ENCODE measurements at regions not wholly inside any gene's neighbourhood (a gene's known extent, or its start where the extent isn't known, plus 50 kb on each side); places are given as distances from the start of the nearest gene placed in this dataset.

DNA sequence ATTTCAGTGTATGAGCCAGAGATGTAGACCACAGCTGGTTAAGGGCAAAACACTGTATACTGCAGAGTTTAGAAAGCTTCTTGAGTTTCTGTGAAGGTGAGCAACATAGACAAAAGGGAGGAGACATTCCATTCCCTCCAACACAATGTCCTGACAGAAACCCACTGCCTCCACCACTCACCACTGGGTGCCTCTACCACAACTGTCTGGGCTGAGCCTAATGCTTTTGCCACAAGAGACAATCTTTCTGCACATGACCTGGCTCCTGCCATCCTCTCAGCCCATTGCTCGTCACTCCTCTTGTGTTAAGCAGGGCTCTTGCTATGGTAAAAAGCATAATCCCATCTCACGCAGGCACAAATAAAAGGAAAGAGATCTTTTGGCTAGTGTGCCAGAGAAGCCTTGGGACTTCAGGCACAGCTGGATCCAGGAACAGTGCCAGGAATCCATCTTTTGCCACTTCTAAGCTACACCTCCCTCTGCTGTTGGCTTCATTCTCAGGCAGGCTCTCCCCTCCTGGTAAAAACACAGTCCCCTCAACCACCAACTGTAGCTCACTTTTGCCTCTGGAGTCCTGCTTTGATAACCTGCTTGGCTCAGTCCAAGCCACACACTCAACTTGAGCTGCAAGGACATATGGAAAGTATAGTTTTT, 140.6 kb upstream of the PRR20G start:
- H3K27me3 ChIP-seq (ENCODE audit: insufficient read depth), result no peaks in the 10 kb centered on the region; the same call in 1 of the 2 replicates
- H3K4me1 ChIP-seq (ENCODE audit: control insufficient read depth in 1 of 2, insufficient read depth in 2 of 2, low read depth in 1 of 2, low read length in 1 of 2), result peaks cover 0 to 6% of the 10 kb centered on the region in 2 experiments; a peak in 2 of 4 replicates
- H3K79me2 ChIP-seq (ENCODE audit: insufficient read depth), result no peaks in the 10 kb centered on the region
- POLR2A ChIA-PET, result no interaction called here
- H3K36me3 ChIP-seq (replicated peaks in 1 of 2; ENCODE audit: control insufficient read depth in 1 of 2, insufficient read depth in 2 of 2, low read length in 1 of 2), result no peaks in the 10 kb centered on the region
- DNase-seq, result no peak
- H3K27ac ChIP-seq (ENCODE audit: low read depth in 2 of 2, low read length in 1 of 2), result no peak overlapping the region
- no peaks in the 10 kb centered on the region for H3K9me2 ChIP-seq
- no peaks in the 10 kb centered on the region for H4K20me1 ChIP-seq (ENCODE audit: insufficient read depth)
- H2AFZ ChIP-seq (ENCODE audit: low read depth), result no peak overlapping the region
- no peak overlapping the region for H3K4me2 ChIP-seq
- no peak overlapping the region for H3K9ac ChIP-seq
- no peak overlapping the region for H3K4me3 ChIP-seq (ENCODE audit: low read depth in 2 of 2, low read length in 1 of 2)
- 69% methylated on average over 2 of the region's 2 CpGs for WGBS (ENCODE audit: low lambda C conversion rate)
- H3K9me3 ChIP-seq, result no peaks in the 10 kb centered on the region
- no peaks in the 10 kb centered on the region for H3F3A ChIP-seq (replicated peaks; ENCODE audit: insufficient read depth)
- no peak for TF ChIP-seq RCOR1 (IDR thresholded peaks at IDR 0.05; ENCODE audit: low read length)
- TF ChIP-seq, protein P1, sequence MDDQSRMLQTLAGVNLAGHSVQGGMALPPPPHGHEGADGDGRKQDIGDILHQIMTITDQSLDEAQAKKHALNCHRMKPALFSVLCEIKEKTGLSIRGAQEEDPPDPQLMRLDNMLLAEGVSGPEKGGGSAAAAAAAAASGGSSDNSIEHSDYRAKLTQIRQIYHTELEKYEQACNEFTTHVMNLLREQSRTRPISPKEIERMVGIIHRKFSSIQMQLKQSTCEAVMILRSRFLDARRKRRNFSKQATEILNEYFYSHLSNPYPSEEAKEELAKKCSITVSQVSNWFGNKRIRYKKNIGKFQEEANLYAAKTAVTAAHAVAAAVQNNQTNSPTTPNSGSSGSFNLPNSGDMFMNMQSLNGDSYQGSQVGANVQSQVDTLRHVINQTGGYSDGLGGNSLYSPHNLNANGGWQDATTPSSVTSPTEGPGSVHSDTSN (IDR thresholded peaks at IDR 0.05), result no peak
- no peak for TF ChIP-seq JUND (IDR thresholded peaks at IDR 0.05)
- no peak for TF ChIP-seq MEF2A (IDR thresholded peaks at IDR 0.05; ENCODE audit: borderline replicate concordance, low read depth)
- no peak for TF ChIP-seq TEAD4 (IDR thresholded peaks at IDR 0.05; ENCODE audit: borderline replicate concordance, insufficient read depth)
- CTCF ChIA-PET, result interaction anchor here (1.4 kb wide), 1 partner anchor 23 kb away, joined by 3 read pairs; no protein-coding TSS in a partner anchor

DNA sequence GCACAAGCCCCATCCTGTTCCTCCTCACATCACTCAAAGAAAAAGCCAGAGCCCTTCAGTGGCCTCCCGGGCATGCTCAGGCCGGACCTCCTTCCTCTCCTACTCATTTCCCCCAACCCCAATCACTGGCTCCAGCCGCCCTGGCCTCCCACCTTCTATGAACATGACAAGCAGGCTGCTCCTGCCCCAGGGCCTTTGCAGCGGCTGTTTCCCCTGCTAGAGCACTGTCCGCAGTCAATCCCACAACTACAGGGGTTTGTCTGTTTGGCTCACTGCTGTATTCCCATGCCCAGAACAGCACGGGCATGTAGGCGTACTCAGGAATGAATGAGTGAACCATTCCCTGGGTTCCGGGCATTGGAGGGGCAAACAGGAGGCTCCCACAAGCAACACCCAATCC, 139.8 kb upstream of the PRR20G start:
- Histone ChIP-seq H3K27ac (ENCODE audit: low read depth in 2 of 2, low read length in 1 of 2) (no peak overlapping the region), H3K36me3 (replicated peaks in 1 of 2; ENCODE audit: control insufficient read depth in 1 of 2, insufficient read depth in 2 of 2, low read length in 1 of 2) (no peaks in the 10 kb centered on the region), H3K9ac (no peak overlapping the region), H3K4me1 (ENCODE audit: control insufficient read depth in 1 of 2, insufficient read depth in 2 of 2, low read depth in 1 of 2, low read length in 1 of 2) (peaks cover 0 to 6% of the 10 kb centered on the region in 2 experiments; a peak in 2 of 4 replicates), H3K9me2 (no peaks in the 10 kb centered on the region), H3K27me3 (ENCODE audit: insufficient read depth) (peaks cover 4% of the 10 kb centered on the region; the same call in 1 of the 2 replicates), H3K79me2 (ENCODE audit: insufficient read depth) (no peaks in the 10 kb centered on the region), H3K9me3 (no peaks in the 10 kb centered on the region), H4K20me1 (ENCODE audit: insufficient read depth) (no peaks in the 10 kb centered on the region), H3F3A (replicated peaks; ENCODE audit: insufficient read depth) (no peaks in the 10 kb centered on the region), H3K4me2 (no peak overlapping the region), H3K4me3 (ENCODE audit: low read depth in 2 of 2, low read length in 1 of 2) (no peak overlapping the region), H2AFZ (ENCODE audit: low read depth) (no peak overlapping the region)
- 78% methylated on average over 8 of the region's 8 CpGs for WGBS (ENCODE audit: low lambda C conversion rate)
- ChIA-PET POLR2A (no interaction called here), CTCF (interaction anchor here (3.1 kb wide), 1 partner anchor 22 kb away, joined by 10 read pairs; no protein-coding TSS in a partner anchor)
- no peak for DNase-seq
- no peak for TF ChIP-seq MEF2A (IDR thresholded peaks at IDR 0.05; ENCODE audit: borderline replicate concordance, low read depth)
- no peak for TF ChIP-seq CHD2 (IDR thresholded peaks at IDR 0.05; ENCODE audit: low read length, partially characterized antibody)
- TF ChIP-seq, protein P2, sequence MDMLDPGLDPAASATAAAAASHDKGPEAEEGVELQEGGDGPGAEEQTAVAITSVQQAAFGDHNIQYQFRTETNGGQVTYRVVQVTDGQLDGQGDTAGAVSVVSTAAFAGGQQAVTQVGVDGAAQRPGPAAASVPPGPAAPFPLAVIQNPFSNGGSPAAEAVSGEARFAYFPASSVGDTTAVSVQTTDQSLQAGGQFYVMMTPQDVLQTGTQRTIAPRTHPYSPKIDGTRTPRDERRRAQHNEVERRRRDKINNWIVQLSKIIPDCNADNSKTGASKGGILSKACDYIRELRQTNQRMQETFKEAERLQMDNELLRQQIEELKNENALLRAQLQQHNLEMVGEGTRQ (IDR thresholded peaks at IDR 0.05; ENCODE audit: borderline replicate concordance, low read depth, low read length), result no peak
- TF ChIP-seq FOXM1 (IDR thresholded peaks at IDR 0.05; ENCODE audit: low read depth), result no peak
- no peak for TF ChIP-seq FOSL2 (IDR thresholded peaks at IDR 0.05; ENCODE audit: borderline replicate concordance, low read depth)
- no peak for TF ChIP-seq TEAD4 (IDR thresholded peaks at IDR 0.05; ENCODE audit: borderline replicate concordance, insufficient read depth)
- TF ChIP-seq RFX5 (IDR thresholded peaks at IDR 0.05; ENCODE audit: low read length), result no peak
- TF ChIP-seq RAD21 (IDR thresholded peaks at IDR 0.05; ENCODE audit: low read length), result no peak
- TF ChIP-seq, protein P3, sequence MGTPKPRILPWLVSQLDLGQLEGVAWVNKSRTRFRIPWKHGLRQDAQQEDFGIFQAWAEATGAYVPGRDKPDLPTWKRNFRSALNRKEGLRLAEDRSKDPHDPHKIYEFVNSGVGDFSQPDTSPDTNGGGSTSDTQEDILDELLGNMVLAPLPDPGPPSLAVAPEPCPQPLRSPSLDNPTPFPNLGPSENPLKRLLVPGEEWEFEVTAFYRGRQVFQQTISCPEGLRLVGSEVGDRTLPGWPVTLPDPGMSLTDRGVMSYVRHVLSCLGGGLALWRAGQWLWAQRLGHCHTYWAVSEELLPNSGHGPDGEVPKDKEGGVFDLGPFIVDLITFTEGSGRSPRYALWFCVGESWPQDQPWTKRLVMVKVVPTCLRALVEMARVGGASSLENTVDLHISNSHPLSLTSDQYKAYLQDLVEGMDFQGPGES (IDR thresholded peaks at IDR 0.05; ENCODE audit: low read depth, low read length), result no peak
- no peak for TF ChIP-seq RCOR1 (IDR thresholded peaks at IDR 0.05; ENCODE audit: low read length)

Measured in SK-N-SH (cell line).